Neutrophil (primary cell): ENCODE measurements at regions not wholly inside any gene's neighbourhood (a gene's known extent, or its start where the extent isn't known, plus 50 kb on each side); places are given as distances from the start of the nearest gene placed in this dataset.

Experiments used
- H3K27ac ChIP-seq: fragments of 200-600 bp; sonication (generic); 2 replicates; pipeline ENCODE4 v1.5.1; 2016; ENCODE audit warnings: mild to moderate bottlenecking, moderate library complexity
- H3K27me3 ChIP-seq: fragments of 200-600 bp; sonication (generic); 2 replicates; pipeline ENCODE4 v1.6.0; 2016; ENCODE audit warnings: mild to moderate bottlenecking
- H3K36me3 ChIP-seq: fragments of 200-600 bp; sonication (generic); 2 replicates; pipeline ENCODE4 v1.5.1; 2017
- H3K4me1 ChIP-seq, 2 experiments: fragments of 200-600 bp in 1 of 2; sonication (generic) in 1 of 2; 1 replicate in 1 of 2; 2 replicates in 1 of 2; pipeline versions ENCODE4 v1.5.1 to v1.6.1; 2013 to 2016; ENCODE audit warnings: low read depth in 1 of 2, low read length in 1 of 2, mild to moderate bottlenecking in 1 of 2, moderate library complexity in 1 of 2; ENCODE audit not compliant: control insufficient read depth in 1 of 2, insufficient read depth in 1 of 2
- H3K4me3 ChIP-seq, 2 experiments: fragments of 200-600 bp in 1 of 2; sonication (generic) in 1 of 2; 1 replicate in 1 of 2; 2 replicates in 1 of 2; pipeline ENCODE4 v1.5.1; 2013 to 2016; ENCODE audit warnings: low read depth in 1 of 2, low read length in 1 of 2, mild to moderate bottlenecking in 1 of 2, moderate library complexity in 1 of 2
- H3K9me3 ChIP-seq: fragments of 200-600 bp; sonication (generic); 2 replicates; pipeline ENCODE4 v1.5.1; 2016
- CTCF ChIP-seq: fragments of 200-600 bp; sonication (generic); IDR thresholded peaks from 2 replicates; pipeline ENCODE4 v1.5.1; 2016; ENCODE audit warnings: antibody characterized with exemption

DNA sequence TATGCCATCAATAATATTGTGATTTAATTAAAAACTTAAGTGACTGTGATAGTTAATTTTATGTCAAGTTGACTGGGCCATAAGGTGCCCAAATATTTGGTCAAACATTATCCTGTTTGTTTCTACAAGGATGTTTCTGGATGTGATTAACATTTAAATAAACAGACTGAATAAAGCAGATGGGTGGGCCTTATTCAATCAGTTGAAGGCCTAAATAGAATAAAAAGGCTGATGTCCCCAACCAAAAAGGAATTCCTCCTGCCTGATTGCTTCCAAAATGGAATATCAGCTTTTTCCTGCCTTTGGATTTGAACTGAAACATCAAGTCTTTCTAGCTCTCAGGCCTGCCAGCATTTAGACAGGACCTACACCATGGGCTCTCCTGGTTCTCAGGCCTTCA, 961.7 kb downstream of the NTRK3 start:
- Histone ChIP-seq H3K36me3 (no peaks in the 10 kb centered on the region), H3K4me3 (no peak overlapping the region), H3K9me3 (no peaks in the 10 kb centered on the region), H3K27ac (no peak overlapping the region), H3K27me3 (no peaks in the 10 kb centered on the region), H3K4me1 (no peaks in the 10 kb centered on the region)
- TF ChIP-seq CTCF, result no peak

- Histone ChIP-seq H3K4me3 (no peak overlapping the region), H3K27ac (no peak overlapping the region), H3K36me3 (no peaks in the 10 kb centered on the region), H3K27me3 (no peaks in the 10 kb centered on the region), H3K4me1 (no peaks in the 10 kb centered on the region), H3K9me3 (no peaks in the 10 kb centered on the region)
- TF ChIP-seq CTCF, result no peak
These were observed 963.5 kb downstream of the NTRK3 start for GRCh38 chr15:87293031-87293430.

DNA sequence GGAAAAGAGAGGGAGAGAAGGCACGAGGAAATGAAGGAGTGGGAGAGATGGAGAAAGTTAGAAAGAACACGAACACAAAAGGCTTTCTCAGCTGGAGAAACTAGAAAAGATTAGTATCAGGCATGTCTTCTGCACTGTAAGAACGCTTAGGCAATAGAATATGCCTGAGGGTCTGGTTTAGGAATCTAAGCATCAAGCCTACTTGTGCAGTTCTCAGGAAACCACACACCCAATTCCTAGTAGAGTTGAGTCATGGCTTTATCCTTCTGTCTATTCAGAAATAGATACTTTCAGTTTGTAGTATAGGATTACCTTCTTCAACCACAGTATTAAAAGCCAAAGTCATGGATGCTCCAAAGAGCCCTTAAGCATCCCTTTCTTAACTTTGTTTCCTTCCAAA, 969.4 kb downstream of the NTRK3 start:
- H3K4me3 ChIP-seq, result no peak overlapping the region
- no peaks in the 10 kb centered on the region for H3K4me1 ChIP-seq
- no peaks in the 10 kb centered on the region for H3K36me3 ChIP-seq
- no peaks in the 10 kb centered on the region for H3K27me3 ChIP-seq
- no peak for TF ChIP-seq CTCF
- H3K9me3 ChIP-seq, result no peaks in the 10 kb centered on the region
- no peak overlapping the region for H3K27ac ChIP-seq

- Histone ChIP-seq H3K27ac (no peak overlapping the region), H3K36me3 (no peaks in the 10 kb centered on the region), H3K9me3 (no peaks in the 10 kb centered on the region), H3K4me3 (no peak overlapping the region), H3K27me3 (no peaks in the 10 kb centered on the region), H3K4me1 (no peaks in the 10 kb centered on the region)
- TF ChIP-seq CTCF, result no peak
These were observed 987.0 kb downstream of the NTRK3 start for GRCh38 chr15:87269566-87269965.

DNA sequence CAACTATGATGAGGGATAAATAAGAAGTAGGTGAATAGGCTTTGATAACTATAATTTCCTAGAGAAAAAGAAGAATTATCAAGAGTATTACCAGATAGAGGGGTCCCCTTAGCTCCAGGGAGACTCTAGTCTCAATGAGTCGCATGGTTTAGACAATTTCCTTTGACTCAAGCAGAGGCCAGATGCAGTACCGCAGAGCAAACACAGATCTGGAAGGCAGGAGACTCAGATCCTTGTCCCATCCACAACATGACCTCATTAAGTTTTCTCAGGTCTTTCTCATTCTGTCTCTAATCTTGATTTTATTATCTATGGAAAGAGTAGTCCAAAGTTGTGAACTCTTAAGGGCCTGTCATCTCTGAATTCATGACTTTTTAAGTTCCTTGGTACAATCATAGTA, 987.9 kb downstream of the NTRK3 start:
- no peaks in the 10 kb centered on the region for H3K36me3 ChIP-seq
- no peaks in the 10 kb centered on the region for H3K9me3 ChIP-seq
- H3K27ac ChIP-seq, result no peak overlapping the region
- H3K4me1 ChIP-seq, result no peaks in the 10 kb centered on the region
- H3K4me3 ChIP-seq, result no peak overlapping the region
- H3K27me3 ChIP-seq, result no peaks in the 10 kb centered on the region
- TF ChIP-seq CTCF, result no peak

DNA sequence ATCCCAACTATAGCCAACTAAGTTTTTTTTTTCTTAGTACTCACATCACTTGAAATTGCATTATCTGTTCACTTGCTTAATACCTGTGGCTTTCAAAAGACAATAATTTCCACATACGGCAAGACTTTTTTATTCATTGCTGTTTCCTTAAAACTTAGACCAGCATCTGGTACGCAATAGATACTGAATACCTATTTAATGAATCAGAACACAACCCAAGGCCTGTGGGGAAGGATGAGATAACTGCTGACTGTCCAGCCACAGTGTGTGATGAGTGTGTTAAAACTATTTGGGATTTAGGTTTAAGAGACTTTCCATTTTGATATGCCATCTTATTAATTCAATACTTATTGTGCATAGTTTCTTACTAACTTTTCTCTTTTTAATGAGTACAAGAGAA, 988.7 kb downstream of the NTRK3 start:
- H3K36me3 ChIP-seq, result no peaks in the 10 kb centered on the region
- no peak for TF ChIP-seq CTCF
- H3K27ac ChIP-seq, result no peak overlapping the region
- no peaks in the 10 kb centered on the region for H3K4me1 ChIP-seq
- H3K4me3 ChIP-seq, result no peak overlapping the region
- no peaks in the 10 kb centered on the region for H3K27me3 ChIP-seq
- H3K9me3 ChIP-seq, result no peaks in the 10 kb centered on the region
